Activated T-helper 1 cell treated with anti-CD3 and anti-CD28 coated beads, Interleukin-12 subunit alpha, Interleukin-12 subunit beta, Interleukin-2, Interleukin-4 antibody, amounts not matched to agents 30 ng/mL and 10 ng/mL and 1 ng/mL, durations not matched to agents 14 hours and 24 hours and 36 hours (primary cell): ENCODE measurements at regions not wholly inside any gene's neighbourhood (a gene's known extent, or its start where the extent isn't known, plus 50 kb on each side); places are given as distances from the start of the nearest gene placed in this dataset.

Source experiments
- DNase-seq: peaks from one replicate; pipeline ENCODE4 v3.0.0; 2021; ENCODE audit warnings: low spot score
- H3K27ac Mint-ChIP-seq: one replicate; pipeline ENCODE4 v1.8.0; 2021; ENCODE audit warnings: mild to moderate bottlenecking, mixed read lengths
- H3K27me3 Mint-ChIP-seq: one replicate; pipeline ENCODE4 v1.8.0; 2022; ENCODE audit warnings: mild to moderate bottlenecking, moderate library complexity, mixed read lengths; ENCODE audit not compliant: insufficient read depth
- H3K36me3 Mint-ChIP-seq: one replicate; pipeline ENCODE4 v1.8.0; 2021; ENCODE audit warnings: low read depth, mixed read lengths
- H3K4me1 Mint-ChIP-seq: one replicate; pipeline ENCODE4 v1.8.0; 2021; ENCODE audit warnings: low read depth, mixed read lengths
- H3K4me3 Mint-ChIP-seq: one replicate; pipeline ENCODE4 v1.8.0; 2021; ENCODE audit warnings: mild to moderate bottlenecking, moderate library complexity, mixed read lengths
- H3K9me3 Mint-ChIP-seq: one replicate; pipeline ENCODE4 v1.8.0; 2021; ENCODE audit warnings: mixed read lengths
- intact Hi-C: fragments of 100-400 bp; cut with micrococcal nuclease; formaldehyde crosslinking; loops from one replicate; pipeline ENCODE4 v1.15.1; 2024

GRCh38 chr10:128960517-128960916 is 506.5 kb upstream of the MGMT start:
- no peaks in the 10 kb centered on the region for H3K36me3 Mint-ChIP-seq
- no peak for DNase-seq
- no peaks in the 10 kb centered on the region for H3K9me3 Mint-ChIP-seq
- no peaks in the 10 kb centered on the region for H3K4me1 Mint-ChIP-seq
- no peak overlapping the region for H3K27ac Mint-ChIP-seq
- H3K27me3 Mint-ChIP-seq, result no peaks in the 10 kb centered on the region
- intact Hi-C loops, result no loop called here
- no peak overlapping the region for H3K4me3 Mint-ChIP-seq

DNA sequence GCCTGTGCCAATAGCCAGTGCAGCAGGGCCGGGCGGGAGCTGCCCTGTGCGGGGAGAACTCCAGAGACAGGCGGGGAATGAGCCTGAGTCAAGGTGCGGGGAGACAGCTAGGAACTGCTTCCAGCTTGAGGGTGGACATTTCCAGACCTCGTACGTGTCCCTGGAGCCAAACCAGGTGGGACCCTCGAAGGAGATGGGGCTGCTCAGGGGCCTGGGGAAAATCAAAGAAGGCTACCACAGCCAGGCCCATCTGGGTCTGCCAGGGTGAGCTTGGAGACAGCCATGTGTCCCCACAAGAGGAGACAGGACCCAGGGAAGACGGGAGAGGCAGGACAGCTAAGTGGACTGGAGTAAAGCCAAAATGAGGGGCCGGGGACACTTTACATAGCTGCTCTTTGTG is 504.9 kb upstream of the MGMT start:
- Mint-ChIP-seq H3K9me3 (no peaks in the 10 kb centered on the region), H3K4me3 (no peak overlapping the region)

GRCh38 chr10:128963211-128964099 is 503.6 kb upstream of the MGMT start:
- Mint-ChIP-seq H3K9me3 (no peaks in the 10 kb centered on the region), H3K27ac (no peak overlapping the region), H3K27me3 (no peaks in the 10 kb centered on the region), H3K4me3 (no peak overlapping the region), H3K36me3 (no peaks in the 10 kb centered on the region), H3K4me1 (no peaks in the 10 kb centered on the region)
- intact Hi-C loops, result no loop called here
- DNase-seq, result no peak

More for the DNA sequence above, 504.9 kb upstream of the MGMT start:
- H3K27ac Mint-ChIP-seq, result no peak overlapping the region
- H3K4me1 Mint-ChIP-seq, result no peaks in the 10 kb centered on the region
- H3K27me3 Mint-ChIP-seq, result no peaks in the 10 kb centered on the region
- H3K36me3 Mint-ChIP-seq, result no peaks in the 10 kb centered on the region
- intact Hi-C loops, result no loop called here
- no peak for DNase-seq

DNA sequence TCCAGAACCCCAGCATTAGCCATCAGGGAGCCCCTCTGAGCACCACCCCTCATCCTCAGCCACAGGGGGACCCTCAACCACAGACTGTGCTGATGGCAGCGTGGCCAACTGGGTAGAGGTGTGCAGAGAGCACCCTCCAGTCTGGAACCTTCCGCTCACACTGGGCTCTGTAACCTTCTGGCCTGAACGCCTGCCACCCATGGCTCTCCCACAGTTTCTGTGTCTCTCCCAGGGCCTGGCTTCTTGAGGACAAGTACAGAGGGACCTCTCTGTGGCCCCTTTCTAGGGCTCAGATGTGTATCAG is 503.0 kb upstream of the MGMT start:
- no peak overlapping the region for H3K27ac Mint-ChIP-seq
- no peak for DNase-seq
- H3K4me3 Mint-ChIP-seq, result no peak overlapping the region
- no peaks in the 10 kb centered on the region for H3K36me3 Mint-ChIP-seq
- H3K27me3 Mint-ChIP-seq, result no peaks in the 10 kb centered on the region
- H3K4me1 Mint-ChIP-seq, result no peaks in the 10 kb centered on the region
- H3K9me3 Mint-ChIP-seq, result no peaks in the 10 kb centered on the region
- intact Hi-C loops, result no loop called here

- DNase-seq, result no peak
- Mint-ChIP-seq H3K36me3 (no peaks in the 10 kb centered on the region), H3K9me3 (no peaks in the 10 kb centered on the region), H3K27ac (no peak overlapping the region), H3K27me3 (no peaks in the 10 kb centered on the region), H3K4me3 (no peak overlapping the region), H3K4me1 (no peaks in the 10 kb centered on the region)
- intact Hi-C loops, result no loop called here
These were observed 498.9 kb upstream of the MGMT start for GRCh38 chr10:128967980-128968756.

DNA sequence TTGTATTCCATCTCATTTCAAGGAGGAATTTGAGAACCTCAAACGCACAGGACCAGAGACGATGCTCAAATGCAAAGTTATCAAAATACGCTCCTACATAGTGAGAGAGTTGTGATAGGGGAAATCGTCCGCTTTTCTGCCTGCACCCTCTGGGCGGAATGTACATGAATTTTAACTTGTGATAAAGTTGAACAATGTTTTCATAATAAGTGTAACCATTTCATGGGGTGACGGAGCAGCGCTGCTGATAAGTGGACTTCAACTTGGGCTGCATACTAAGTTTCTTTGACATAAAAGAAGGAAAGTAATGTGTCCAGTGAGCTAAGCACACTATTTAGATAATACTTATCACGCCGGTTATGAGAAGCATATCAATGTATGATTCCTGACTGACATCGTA is 497.5 kb upstream of the MGMT start:
- no peaks in the 10 kb centered on the region for H3K36me3 Mint-ChIP-seq
- no peak overlapping the region for H3K4me3 Mint-ChIP-seq
- no peaks in the 10 kb centered on the region for H3K4me1 Mint-ChIP-seq
- intact Hi-C loops, result no loop called here
- H3K27ac Mint-ChIP-seq, result no peak overlapping the region
- no peaks in the 10 kb centered on the region for H3K9me3 Mint-ChIP-seq
- DNase-seq, result no peak
- no peaks in the 10 kb centered on the region for H3K27me3 Mint-ChIP-seq

- no peak overlapping the region for H3K4me3 Mint-ChIP-seq
- H3K9me3 Mint-ChIP-seq, result no peaks in the 10 kb centered on the region
- intact Hi-C loops, result no loop called here
- H3K36me3 Mint-ChIP-seq, result no peaks in the 10 kb centered on the region
- no peaks in the 10 kb centered on the region for H3K4me1 Mint-ChIP-seq
- H3K27me3 Mint-ChIP-seq, result no peaks in the 10 kb centered on the region
- no peak for DNase-seq
- H3K27ac Mint-ChIP-seq, result no peak overlapping the region
These were observed 495.5 kb upstream of the MGMT start for GRCh38 chr10:128971374-128972035.

- intact Hi-C loops, result no loop called here
- Mint-ChIP-seq H3K4me3 (no peak overlapping the region), H3K27ac (no peak overlapping the region), H3K36me3 (no peaks in the 10 kb centered on the region), H3K27me3 (no peaks in the 10 kb centered on the region), H3K9me3 (no peaks in the 10 kb centered on the region), H3K4me1 (no peaks in the 10 kb centered on the region)
- DNase-seq, result no peak
These were observed 495.0 kb upstream of the MGMT start for GRCh38 chr10:128972036-128972405.

- Mint-ChIP-seq H3K4me3 (no peak overlapping the region), H3K27me3 (no peaks in the 10 kb centered on the region), H3K4me1 (no peaks in the 10 kb centered on the region), H3K27ac (no peak overlapping the region), H3K36me3 (no peaks in the 10 kb centered on the region), H3K9me3 (no peaks in the 10 kb centered on the region)
- intact Hi-C loops, result no loop called here
- no peak for DNase-seq
These were observed 493.8 kb upstream of the MGMT start for GRCh38 chr10:128973221-128973620.

DNA sequence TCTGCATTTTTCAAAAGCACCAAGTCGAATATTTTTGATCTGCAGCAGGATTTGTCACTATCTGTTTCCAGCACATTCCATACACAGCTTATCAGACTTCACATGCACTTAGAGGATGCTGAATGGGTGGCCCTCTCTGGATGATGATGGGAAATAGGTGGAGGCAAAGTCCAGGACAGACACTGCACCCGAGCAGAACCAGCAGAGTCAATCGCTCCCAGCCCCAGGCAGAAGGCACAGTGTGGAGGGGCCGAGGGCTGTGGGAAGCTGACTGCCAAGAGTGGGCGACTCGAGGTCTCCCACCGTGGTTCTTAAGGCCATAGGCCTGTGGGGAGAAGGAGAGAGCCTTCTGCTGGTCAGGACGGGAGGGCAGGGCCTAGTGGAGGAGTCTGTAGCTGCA is 490.2 kb upstream of the MGMT start:
- no peaks in the 10 kb centered on the region for H3K4me1 Mint-ChIP-seq
- intact Hi-C loops, result no loop called here
- H3K9me3 Mint-ChIP-seq, result no peaks in the 10 kb centered on the region
- no peak overlapping the region for H3K27ac Mint-ChIP-seq
- no peaks in the 10 kb centered on the region for H3K27me3 Mint-ChIP-seq
- no peak for DNase-seq
- no peaks in the 10 kb centered on the region for H3K36me3 Mint-ChIP-seq
- H3K4me3 Mint-ChIP-seq, result no peak overlapping the region

DNA sequence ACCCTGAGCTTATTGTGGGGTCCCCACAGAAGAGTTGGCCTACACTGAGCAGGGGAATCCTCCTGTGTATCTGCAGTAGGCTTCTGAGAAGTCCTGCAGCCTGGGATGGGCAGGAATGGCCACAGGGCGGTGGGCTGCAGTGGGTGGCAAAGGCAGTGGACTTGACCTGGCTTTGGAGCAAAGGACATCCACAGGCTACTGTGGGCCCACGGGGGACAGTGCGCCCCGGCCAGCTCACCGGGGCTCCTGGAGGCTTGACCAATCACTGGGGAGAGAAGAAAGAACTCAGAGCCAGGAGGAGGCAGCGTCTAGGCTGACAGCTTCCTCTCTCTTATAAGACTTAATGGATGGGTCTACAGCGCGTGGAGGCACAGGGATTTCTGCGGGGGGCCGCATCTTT is 488.8 kb upstream of the MGMT start:
- no peak overlapping the region for H3K27ac Mint-ChIP-seq
- H3K36me3 Mint-ChIP-seq, result no peaks in the 10 kb centered on the region
- no peak overlapping the region for H3K4me3 Mint-ChIP-seq
- intact Hi-C loops, result no loop called here
- no peaks in the 10 kb centered on the region for H3K27me3 Mint-ChIP-seq
- H3K4me1 Mint-ChIP-seq, result no peaks in the 10 kb centered on the region
- H3K9me3 Mint-ChIP-seq, result no peaks in the 10 kb centered on the region
- DNase-seq, result no peak

GRCh38 chr10:128979405-128979804 is 487.6 kb upstream of the MGMT start:
- H3K9me3 Mint-ChIP-seq, result no peaks in the 10 kb centered on the region
- no peaks in the 10 kb centered on the region for H3K36me3 Mint-ChIP-seq
- no peak overlapping the region for H3K4me3 Mint-ChIP-seq
- no peaks in the 10 kb centered on the region for H3K4me1 Mint-ChIP-seq
- no peak overlapping the region for H3K27ac Mint-ChIP-seq
- H3K27me3 Mint-ChIP-seq, result no peaks in the 10 kb centered on the region
- intact Hi-C loops, result no loop called here
- no peak for DNase-seq

DNA sequence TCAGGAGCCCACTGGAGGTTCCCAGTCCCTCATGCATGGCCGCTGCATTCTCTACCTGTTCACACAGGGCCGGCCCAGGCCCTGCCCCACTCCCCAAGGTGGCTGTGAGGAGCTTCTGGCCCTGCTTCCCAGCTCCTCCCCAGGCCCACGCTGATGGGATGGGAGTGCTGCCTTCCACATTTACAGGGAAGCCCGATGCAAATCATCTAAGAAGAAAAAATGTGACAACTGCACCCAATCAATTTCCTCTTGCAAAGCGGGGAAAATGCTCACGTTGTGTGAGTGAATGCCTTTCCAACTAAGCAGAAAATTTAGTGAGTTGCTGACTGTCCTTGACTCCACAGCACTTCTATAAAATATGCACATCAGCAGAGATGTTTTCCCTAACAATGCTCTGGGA is 485.8 kb upstream of the MGMT start:
- no peaks in the 10 kb centered on the region for H3K27me3 Mint-ChIP-seq
- H3K27ac Mint-ChIP-seq, result no peak overlapping the region
- no peak for DNase-seq

More for the DNA sequence above, 485.8 kb upstream of the MGMT start:
- intact Hi-C loops, result no loop called here
- Mint-ChIP-seq H3K4me3 (no peak overlapping the region), H3K9me3 (no peaks in the 10 kb centered on the region), H3K36me3 (no peaks in the 10 kb centered on the region), H3K4me1 (no peaks in the 10 kb centered on the region)
